ENCODE measurements at regions not wholly inside any gene's neighbourhood (a gene's known extent, or its start where the extent isn't known, plus 50 kb on each side); places are given as distances from the start of the nearest gene placed in this dataset.

GRCh38 chr13:85040215-85040614, 759.0 kb downstream of the SLITRK6 start:
- no peak for TF ChIP-seq CTCF (IDR thresholded peaks at IDR 0.05; ENCODE audit: low read depth, low read length)
- no peak overlapping the region for H3K4me3 ChIP-seq (ENCODE audit: low read depth, low read length)

- no peak overlapping the region for H3K4me3 ChIP-seq (ENCODE audit: low read depth, low read length)
- no peak for TF ChIP-seq CTCF (IDR thresholded peaks at IDR 0.05; ENCODE audit: low read depth, low read length)
Observed at GRCh38 chr13:85031771-85032170, 767.4 kb downstream of the SLITRK6 start.

GRCh38 chr13:85028035-85028434, 771.2 kb downstream of the SLITRK6 start:
- no peak for TF ChIP-seq CTCF (IDR thresholded peaks at IDR 0.05; ENCODE audit: low read depth, low read length)
- no peak overlapping the region for H3K4me3 ChIP-seq (ENCODE audit: low read depth, low read length)

- no peak for TF ChIP-seq CTCF (IDR thresholded peaks at IDR 0.05; ENCODE audit: low read depth, low read length)
- H3K4me3 ChIP-seq (ENCODE audit: low read depth, low read length): no peak overlapping the region
Observed at GRCh38 chr13:85019121-85019520, 780.1 kb downstream of the SLITRK6 start.

- no peak for TF ChIP-seq CTCF (IDR thresholded peaks at IDR 0.05; ENCODE audit: low read depth, low read length)
- no peak overlapping the region for H3K4me3 ChIP-seq (ENCODE audit: low read depth, low read length)
Observed at GRCh38 chr13:85013006-85013405, 786.2 kb downstream of the SLITRK6 start.

GRCh38 chr13:85009447-85009846, 789.8 kb downstream of the SLITRK6 start:
- TF ChIP-seq CTCF (IDR thresholded peaks at IDR 0.05; ENCODE audit: low read depth, low read length): no peak

GRCh38 chr13:84999252-84999651, 800.0 kb downstream of the SLITRK6 start:
- no peak for TF ChIP-seq CTCF (IDR thresholded peaks at IDR 0.05; ENCODE audit: low read depth, low read length)

More at GRCh38 chr13:85009447-85009846, 789.8 kb downstream of the SLITRK6 start:
- H3K4me3 ChIP-seq (ENCODE audit: low read depth, low read length): no peak overlapping the region

More at GRCh38 chr13:84999252-84999651, 800.0 kb downstream of the SLITRK6 start:
- no peak overlapping the region for H3K4me3 ChIP-seq (ENCODE audit: low read depth, low read length)
